ENCODE measurements at regions not wholly inside any gene's neighbourhood (a gene's known extent, or its start where the extent isn't known, plus 50 kb on each side); places are given as distances from the start of the nearest gene placed in this dataset.
"Not testable (repeated sequence)": the region's sequence is repeated elsewhere in the genome, so short reads cannot be mapped to it uniquely, and the experiment has no call there.

- H3K9me3 Mint-ChIP-seq, result peaks cover 3% of the 10 kb centered on the region
- no peak for DNase-seq
- ATAC-seq (ENCODE audit: low read depth), result no peak
- H3K27me3 Mint-ChIP-seq, result peaks cover 2% of the 10 kb centered on the region
- H3K4me3 Mint-ChIP-seq, result no peak overlapping the region
- H3K4me1 Mint-ChIP-seq, result no peaks in the 10 kb centered on the region
- H3K36me3 Mint-ChIP-seq, result no peaks in the 10 kb centered on the region
- H3K27ac Mint-ChIP-seq, result no peak overlapping the region
- POLR2A ChIA-PET, result no interaction called here
Measured at GRCh38 chr2:133624551-133624950, 56.3 kb upstream of the NCKAP5 start.

DNA sequence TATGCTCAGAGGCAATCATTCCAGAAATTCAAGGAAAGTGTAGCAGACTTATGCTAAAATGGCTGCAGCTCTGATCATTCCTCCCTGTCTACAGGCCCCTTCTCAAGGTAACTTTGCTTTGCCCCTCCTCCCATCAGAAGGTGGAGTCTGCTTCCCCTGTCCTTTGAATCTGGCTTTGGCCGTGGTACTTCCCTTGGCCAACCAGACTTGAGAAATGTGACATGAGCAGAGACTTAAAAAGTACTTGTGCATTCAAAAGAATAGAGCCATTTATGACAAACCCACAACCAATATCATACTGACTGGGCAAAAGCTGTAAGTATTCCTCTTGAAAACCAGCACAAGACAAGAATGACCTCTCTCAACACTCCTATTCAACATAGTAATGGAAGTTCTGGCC lies 59.5 kb upstream of the NCKAP5 start:
- no peaks in the 10 kb centered on the region for H3K4me1 Mint-ChIP-seq
- no peak for ATAC-seq (ENCODE audit: low read depth)

GRCh38 chr2:133633309-133633708 lies 65.0 kb upstream of the NCKAP5 start:
- no peaks in the 10 kb centered on the region for H3K9me3 Mint-ChIP-seq
- H3K4me1 Mint-ChIP-seq, result no peaks in the 10 kb centered on the region
- POLR2A ChIA-PET, result no interaction called here
- H3K27me3 Mint-ChIP-seq, result no peaks in the 10 kb centered on the region
- H3K4me3 Mint-ChIP-seq, result no peak overlapping the region
- no peaks in the 10 kb centered on the region for H3K36me3 Mint-ChIP-seq
- DNase-seq (no peak), ATAC-seq (ENCODE audit: low read depth) (no peak)
- no peak overlapping the region for H3K27ac Mint-ChIP-seq

More for the DNA sequence above, 59.5 kb upstream of the NCKAP5 start:
- Mint-ChIP-seq H3K9me3 (no peaks in the 10 kb centered on the region), H3K27me3 (peaks cover 2% of the 10 kb centered on the region), H3K36me3 (no peaks in the 10 kb centered on the region), H3K4me3 (no peak overlapping the region), H3K27ac (no peak overlapping the region)
- POLR2A ChIA-PET, result no interaction called here
- DNase-seq, result no peak

DNA sequence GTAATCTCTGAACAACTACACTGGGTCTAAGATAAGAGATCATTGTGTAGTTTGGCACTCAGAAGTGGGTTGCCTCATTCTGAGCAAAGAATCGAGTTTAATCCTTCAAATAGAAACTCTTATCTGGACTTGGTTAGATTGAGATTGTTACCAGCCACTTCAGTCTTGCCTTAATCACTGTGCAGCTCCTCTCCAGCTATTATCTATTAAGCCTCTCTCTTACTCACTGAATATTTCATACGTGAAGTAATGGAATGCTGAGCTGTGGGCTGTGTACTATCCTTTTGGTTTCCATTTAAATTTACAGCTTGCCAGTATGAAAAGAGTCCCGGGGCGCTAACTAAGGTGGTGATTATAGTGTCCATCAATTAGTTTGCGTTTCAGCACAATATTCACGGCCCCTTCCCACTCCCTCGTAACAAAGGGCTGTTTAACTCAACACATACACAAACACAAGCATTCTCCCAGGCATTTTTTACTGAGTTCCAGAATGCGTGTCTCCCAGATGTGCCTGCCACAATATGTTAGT lies 65.7 kb upstream of the NCKAP5 start:
- Mint-ChIP-seq H3K4me1 (no peaks in the 10 kb centered on the region), H3K4me3 (no peak overlapping the region), H3K27ac (no peak overlapping the region), H3K27me3 (no peaks in the 10 kb centered on the region), H3K36me3 (no peaks in the 10 kb centered on the region), H3K9me3 (no peaks in the 10 kb centered on the region)
- ATAC-seq (ENCODE audit: low read depth) (no peak), DNase-seq (no peak)
- POLR2A ChIA-PET, result no interaction called here

- DNase-seq (no peak), ATAC-seq (ENCODE audit: low read depth) (no peak)
- Mint-ChIP-seq H3K36me3 (no peaks in the 10 kb centered on the region), H3K9me3 (no peaks in the 10 kb centered on the region), H3K4me3 (no peak overlapping the region), H3K4me1 (no peaks in the 10 kb centered on the region), H3K27me3 (no peaks in the 10 kb centered on the region), H3K27ac (no peak overlapping the region)
- POLR2A ChIA-PET, result no interaction called here
Measured at GRCh38 chr2:133635131-133635530, 66.9 kb upstream of the NCKAP5 start.

DNA sequence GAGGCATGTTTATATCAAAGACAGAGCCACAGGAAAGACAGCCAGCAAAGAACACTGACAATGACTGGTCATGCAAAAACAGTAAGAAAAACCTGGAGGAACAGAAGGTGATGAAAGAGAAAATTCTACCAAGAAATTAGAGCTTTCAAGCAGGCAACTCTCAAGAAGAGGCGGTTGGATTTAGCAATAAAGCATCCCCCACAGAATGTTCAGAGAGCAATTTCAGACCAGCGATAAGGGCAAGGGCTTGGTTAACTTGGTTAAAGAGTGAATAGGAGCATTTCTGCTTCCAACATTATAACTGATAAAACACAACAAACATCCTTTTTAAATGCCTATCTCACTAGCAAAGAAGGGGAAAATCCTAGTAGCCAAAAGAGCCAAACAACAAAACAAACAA lies 68.0 kb upstream of the NCKAP5 start:
- POLR2A ChIA-PET, result no interaction called here
- H3K9me3 Mint-ChIP-seq, result no peaks in the 10 kb centered on the region
- no peak overlapping the region for H3K27ac Mint-ChIP-seq
- no peaks in the 10 kb centered on the region for H3K36me3 Mint-ChIP-seq
- no peaks in the 10 kb centered on the region for H3K4me1 Mint-ChIP-seq
- H3K4me3 Mint-ChIP-seq, result no peak overlapping the region
- ATAC-seq (ENCODE audit: low read depth) (no peak), DNase-seq (no peak)
- H3K27me3 Mint-ChIP-seq, result no peaks in the 10 kb centered on the region

DNA sequence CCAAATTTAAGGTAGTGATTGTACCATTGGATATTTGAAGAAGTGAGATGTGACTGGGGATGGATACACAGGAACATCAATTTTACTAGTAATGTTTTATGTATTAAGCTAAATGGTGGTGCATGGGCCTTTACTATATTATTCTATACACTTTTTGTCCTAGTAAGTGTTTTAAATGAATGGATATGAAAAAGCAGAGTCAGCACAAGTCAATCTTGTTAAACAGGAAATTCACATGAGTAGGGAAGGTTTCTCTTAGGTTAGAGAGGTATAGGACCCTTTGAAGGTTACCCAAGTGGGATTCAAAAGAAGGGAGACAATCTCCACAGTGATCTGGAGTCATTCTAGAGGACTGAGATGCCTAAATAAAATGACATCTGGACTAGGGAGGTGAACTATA lies 71.8 kb upstream of the NCKAP5 start:
- H3K27me3 Mint-ChIP-seq, result no peaks in the 10 kb centered on the region
- DNase-seq (no peak), ATAC-seq (ENCODE audit: low read depth) (no peak)
- no peaks in the 10 kb centered on the region for H3K36me3 Mint-ChIP-seq
- H3K4me3 Mint-ChIP-seq, result no peak overlapping the region
- H3K9me3 Mint-ChIP-seq, result no peaks in the 10 kb centered on the region
- no peaks in the 10 kb centered on the region for H3K4me1 Mint-ChIP-seq
- POLR2A ChIA-PET, result no interaction called here
- H3K27ac Mint-ChIP-seq, result no peak overlapping the region

DNA sequence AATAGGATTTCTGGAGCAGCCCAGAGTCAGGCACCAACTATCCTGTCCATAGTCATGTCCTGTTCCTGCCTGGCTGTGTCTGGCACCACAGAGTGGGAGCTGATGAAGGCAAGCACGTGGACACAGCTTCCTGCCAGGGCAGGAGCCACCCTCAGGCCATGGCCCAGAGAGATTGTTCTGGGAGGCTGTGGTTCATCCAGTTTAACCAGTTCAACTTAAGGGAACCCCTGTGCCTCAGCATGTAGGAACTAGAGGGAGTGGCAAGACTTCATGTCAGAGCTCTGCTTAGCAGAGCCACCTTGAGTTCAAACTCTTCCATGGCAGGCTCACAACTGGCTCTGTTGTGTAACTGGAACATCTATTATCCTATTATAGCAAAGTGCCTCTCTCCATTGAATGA lies 73.2 kb upstream of the NCKAP5 start:
- no peak overlapping the region for H3K4me3 Mint-ChIP-seq
- ATAC-seq (ENCODE audit: low read depth), result no peak
- H3K27ac Mint-ChIP-seq, result no peak overlapping the region
- no peaks in the 10 kb centered on the region for H3K4me1 Mint-ChIP-seq
- no peaks in the 10 kb centered on the region for H3K9me3 Mint-ChIP-seq
- DNase-seq, result no peak
- POLR2A ChIA-PET, result no interaction called here
- H3K27me3 Mint-ChIP-seq, result no peaks in the 10 kb centered on the region
- no peaks in the 10 kb centered on the region for H3K36me3 Mint-ChIP-seq

- POLR2A ChIA-PET, result no interaction called here
- Mint-ChIP-seq H3K4me3 (no peak overlapping the region), H3K27me3 (no peaks in the 10 kb centered on the region), H3K4me1 (no peaks in the 10 kb centered on the region), H3K27ac (no peak overlapping the region), H3K9me3 (no peaks in the 10 kb centered on the region), H3K36me3 (no peaks in the 10 kb centered on the region)
- DNase-seq (no peak), ATAC-seq (ENCODE audit: low read depth) (no peak)
Measured at GRCh38 chr2:133641942-133642725, 73.9 kb upstream of the NCKAP5 start.

DNA sequence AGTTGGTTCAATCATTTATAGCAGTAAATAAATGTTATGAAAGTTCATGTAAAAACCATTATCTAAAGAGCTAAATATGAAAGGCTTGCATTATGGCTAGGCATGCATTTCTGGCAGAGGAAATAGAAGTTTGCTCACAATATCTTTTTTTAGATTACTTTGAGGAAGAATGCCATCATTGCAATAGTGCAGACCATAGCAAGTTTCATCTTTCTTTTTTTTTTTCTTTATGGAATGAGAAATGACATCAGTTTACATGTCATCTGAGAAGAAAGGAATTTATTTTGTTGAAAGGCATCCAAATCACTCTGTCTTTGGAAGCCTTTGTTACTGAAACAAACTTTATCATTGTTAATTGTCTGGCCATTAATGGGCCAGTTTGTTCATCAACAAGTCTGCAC lies 74.5 kb upstream of the NCKAP5 start:
- Mint-ChIP-seq H3K27ac (no peak overlapping the region), H3K4me1 (no peaks in the 10 kb centered on the region), H3K4me3 (no peak overlapping the region), H3K36me3 (no peaks in the 10 kb centered on the region), H3K27me3 (no peaks in the 10 kb centered on the region), H3K9me3 (no peaks in the 10 kb centered on the region)
- POLR2A ChIA-PET, result no interaction called here
- ATAC-seq (ENCODE audit: low read depth) (no peak), DNase-seq (no peak)

GRCh38 chr2:133643863-133644262 lies 75.6 kb upstream of the NCKAP5 start:
- Mint-ChIP-seq H3K27me3 (no peaks in the 10 kb centered on the region), H3K4me1 (no peaks in the 10 kb centered on the region), H3K27ac (no peak overlapping the region), H3K9me3 (no peaks in the 10 kb centered on the region), H3K4me3 (no peak overlapping the region), H3K36me3 (no peaks in the 10 kb centered on the region)
- DNase-seq, result no peak
- POLR2A ChIA-PET, result no interaction called here
- no peak for ATAC-seq (ENCODE audit: low read depth)

- no peak overlapping the region for H3K4me3 Mint-ChIP-seq
Measured at GRCh38 chr2:133644846-133645245, 76.6 kb upstream of the NCKAP5 start.

DNA sequence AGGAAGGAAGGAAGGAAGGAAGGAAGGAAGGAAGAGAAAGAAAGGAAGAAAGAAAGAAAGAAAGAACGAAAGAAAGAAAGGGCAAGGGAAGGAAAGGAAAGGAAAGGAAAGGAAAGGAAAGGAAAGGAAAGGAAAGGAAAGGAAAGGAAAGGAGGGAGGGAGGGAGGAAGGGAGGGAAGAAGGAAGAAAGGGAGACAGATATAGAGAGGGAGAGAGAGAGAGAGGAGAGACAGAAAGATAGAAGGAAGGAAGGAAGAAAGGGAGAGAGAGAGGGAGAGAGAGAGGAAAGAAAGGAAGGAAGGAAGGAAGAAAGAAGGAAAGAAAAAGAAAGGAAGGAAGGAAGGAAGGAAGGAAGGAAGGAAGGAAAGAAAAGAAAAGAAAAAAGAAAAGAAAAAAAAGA lies 79.1 kb upstream of the NCKAP5 start:
- H3K36me3 Mint-ChIP-seq; H3K4me1 Mint-ChIP-seq; POLR2A ChIA-PET; H3K27me3 Mint-ChIP-seq; DNase-seq; H3K9me3 Mint-ChIP-seq; H3K4me3 Mint-ChIP-seq; ATAC-seq (ENCODE audit: low read depth); H3K27ac Mint-ChIP-seq: not testable (repeated sequence)

More at GRCh38 chr2:133644846-133645245, 76.6 kb upstream of the NCKAP5 start:
- Mint-ChIP-seq H3K4me1 (no peaks in the 10 kb centered on the region), H3K36me3 (no peaks in the 10 kb centered on the region), H3K27ac (no peak overlapping the region), H3K9me3 (no peaks in the 10 kb centered on the region), H3K27me3 (no peaks in the 10 kb centered on the region)
- ATAC-seq (ENCODE audit: low read depth), result no peak
- no peak for DNase-seq
- POLR2A ChIA-PET, result no interaction called here

DNA sequence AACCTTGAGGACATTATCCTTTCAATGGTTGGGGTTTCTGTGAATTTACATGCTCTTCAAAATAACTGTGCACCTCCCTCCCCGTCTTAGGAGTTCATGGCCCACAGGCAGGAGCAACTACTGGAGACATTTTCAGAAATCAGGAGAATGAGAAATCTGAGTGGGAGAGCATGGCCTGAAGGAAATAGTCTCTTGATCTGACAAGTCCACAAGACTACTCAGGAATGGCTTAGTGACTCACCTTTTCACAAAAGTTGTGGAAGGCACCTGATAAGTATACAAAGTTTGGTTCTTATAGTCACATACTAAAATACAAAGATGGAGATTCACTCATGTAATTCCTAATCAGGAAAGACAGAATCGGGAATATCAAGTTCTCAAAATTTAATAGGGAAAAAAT lies 83.6 kb upstream of the NCKAP5 start:
- ATAC-seq (ENCODE audit: low read depth) (no peak), DNase-seq (no peak)
- no peaks in the 10 kb centered on the region for H3K27me3 Mint-ChIP-seq
- H3K36me3 Mint-ChIP-seq, result no peaks in the 10 kb centered on the region
- no peak overlapping the region for H3K27ac Mint-ChIP-seq
- POLR2A ChIA-PET, result no interaction called here
- peaks cover 1% of the 10 kb centered on the region for H3K9me3 Mint-ChIP-seq
- H3K4me3 Mint-ChIP-seq, result no peak overlapping the region
- H3K4me1 Mint-ChIP-seq, result no peaks in the 10 kb centered on the region
